OCI-M1 (cell line): ENCODE measurements at regions not wholly inside any gene's neighbourhood (a gene's known extent, or its start where the extent isn't known, plus 50 kb on each side); places are given as distances from the start of the nearest gene placed in this dataset.
A peak's percentile ranks its signal among the peaks of the same experiment; 100 is the strongest.

Source experiments
- DNase-seq: peaks from one replicate; lab custom pipeline; 2025; lab: John Stamatoyannopoulos, UW

GRCh38 chr17:74088285-74088933 lies 115.1 kb upstream of the RPL38 start:
- DNase-seq = no peak

GRCh38 chr17:74088934-74089329 lies 114.5 kb upstream of the RPL38 start:
- no peak for DNase-seq

GRCh38 chr17:74089380-74089779 lies 114.1 kb upstream of the RPL38 start:
- DNase-seq = no peak

- peak; percentile 66 for DNase-seq
Observed at GRCh38 chr17:74089869-74090464, 113.5 kb upstream of the RPL38 start.

- no peak for DNase-seq
Observed at GRCh38 chr17:74094651-74095050, 108.8 kb upstream of the RPL38 start.

- DNase-seq = no peak
Observed at GRCh38 chr17:74096456-74096855, 107.0 kb upstream of the RPL38 start.

GRCh38 chr17:74097450-74098135 lies 105.9 kb upstream of the RPL38 start:
- DNase-seq = no peak

GRCh38 chr17:74098136-74099024 lies 105.1 kb upstream of the RPL38 start:
- DNase-seq = no peak

- no peak for DNase-seq
Observed at GRCh38 chr17:74099442-74100340, 103.8 kb upstream of the RPL38 start.

GRCh38 chr17:74104921-74105320 lies 98.6 kb upstream of the RPL38 start:
- no peak for DNase-seq

- no peak for DNase-seq
Observed at GRCh38 chr17:74107107-74107506, 96.4 kb upstream of the RPL38 start.

GRCh38 chr17:74108126-74108705 lies 95.3 kb upstream of the RPL38 start:
- no peak for DNase-seq

GRCh38 chr17:74110467-74110866 lies 93.0 kb upstream of the RPL38 start:
- DNase-seq = no peak

GRCh38 chr17:74113326-74113725 lies 90.2 kb upstream of the RPL38 start:
- DNase-seq = no peak

- DNase-seq = no peak
Observed at GRCh38 chr17:74113952-74114351, 89.5 kb upstream of the RPL38 start.

GRCh38 chr17:74114881-74115470 lies 88.5 kb upstream of the RPL38 start:
- no peak for DNase-seq

GRCh38 chr17:74115586-74115985 lies 87.9 kb upstream of the RPL38 start:
- no peak for DNase-seq

GRCh38 chr17:74116087-74116717 lies 87.3 kb upstream of the RPL38 start:
- no peak for DNase-seq

GRCh38 chr17:74117087-74117698 lies 86.3 kb upstream of the RPL38 start:
- no peak for DNase-seq

- no peak for DNase-seq
Observed at GRCh38 chr17:74117999-74118421, 85.5 kb upstream of the RPL38 start.
